ENCODE measurements at regions not wholly inside any gene's neighbourhood (a gene's known extent, or its start where the extent isn't known, plus 50 kb on each side); places are given as distances from the start of the nearest gene placed in this dataset.

DNA sequence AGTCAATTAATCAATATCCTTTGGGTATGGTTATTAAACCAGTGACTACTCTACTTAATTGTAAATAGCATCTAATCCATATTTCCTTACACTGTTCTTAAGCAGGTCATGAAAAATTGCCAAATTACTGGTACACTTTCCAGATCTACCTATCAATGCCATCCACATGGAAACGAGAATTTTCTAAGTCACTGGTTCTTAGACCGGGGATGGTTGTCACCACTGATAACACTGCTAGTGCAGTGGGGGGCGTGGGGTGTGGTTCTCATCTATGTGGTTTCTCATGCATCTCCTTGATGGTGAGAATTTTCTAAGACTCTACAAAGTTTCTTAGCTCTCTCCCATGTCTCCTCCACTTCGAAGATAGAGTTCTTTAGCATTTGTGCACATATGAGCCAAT is 63.7 kb upstream of the COG2 start:
- TF ChIP-seq CTCF (IDR thresholded peaks at IDR 0.05) = no peak
- no peak for TF ChIP-seq POLR2AphosphoS2 (conservative IDR thresholded peaks at IDR 0.05; ENCODE audit: low read length)
- no peak for TF ChIP-seq CEBPB (IDR thresholded peaks at IDR 0.05)
- TF ChIP-seq POLR2A (IDR thresholded peaks at IDR 0.05; ENCODE audit: low read length) = no peak
- TF ChIP-seq KDM5A (IDR thresholded peaks at IDR 0.05) = no peak
- TF ChIP-seq RNF2 (IDR thresholded peaks at IDR 0.05; ENCODE audit: borderline replicate concordance, low read depth) = no peak
- TF ChIP-seq, protein P1, sequence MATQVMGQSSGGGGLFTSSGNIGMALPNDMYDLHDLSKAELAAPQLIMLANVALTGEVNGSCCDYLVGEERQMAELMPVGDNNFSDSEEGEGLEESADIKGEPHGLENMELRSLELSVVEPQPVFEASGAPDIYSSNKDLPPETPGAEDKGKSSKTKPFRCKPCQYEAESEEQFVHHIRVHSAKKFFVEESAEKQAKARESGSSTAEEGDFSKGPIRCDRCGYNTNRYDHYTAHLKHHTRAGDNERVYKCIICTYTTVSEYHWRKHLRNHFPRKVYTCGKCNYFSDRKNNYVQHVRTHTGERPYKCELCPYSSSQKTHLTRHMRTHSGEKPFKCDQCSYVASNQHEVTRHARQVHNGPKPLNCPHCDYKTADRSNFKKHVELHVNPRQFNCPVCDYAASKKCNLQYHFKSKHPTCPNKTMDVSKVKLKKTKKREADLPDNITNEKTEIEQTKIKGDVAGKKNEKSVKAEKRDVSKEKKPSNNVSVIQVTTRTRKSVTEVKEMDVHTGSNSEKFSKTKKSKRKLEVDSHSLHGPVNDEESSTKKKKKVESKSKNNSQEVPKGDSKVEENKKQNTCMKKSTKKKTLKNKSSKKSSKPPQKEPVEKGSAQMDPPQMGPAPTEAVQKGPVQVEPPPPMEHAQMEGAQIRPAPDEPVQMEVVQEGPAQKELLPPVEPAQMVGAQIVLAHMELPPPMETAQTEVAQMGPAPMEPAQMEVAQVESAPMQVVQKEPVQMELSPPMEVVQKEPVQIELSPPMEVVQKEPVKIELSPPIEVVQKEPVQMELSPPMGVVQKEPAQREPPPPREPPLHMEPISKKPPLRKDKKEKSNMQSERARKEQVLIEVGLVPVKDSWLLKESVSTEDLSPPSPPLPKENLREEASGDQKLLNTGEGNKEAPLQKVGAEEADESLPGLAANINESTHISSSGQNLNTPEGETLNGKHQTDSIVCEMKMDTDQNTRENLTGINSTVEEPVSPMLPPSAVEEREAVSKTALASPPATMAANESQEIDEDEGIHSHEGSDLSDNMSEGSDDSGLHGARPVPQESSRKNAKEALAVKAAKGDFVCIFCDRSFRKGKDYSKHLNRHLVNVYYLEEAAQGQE (IDR thresholded peaks at IDR 0.05) = no peak
